Liver (tissue), 8 donors: ENCODE measurements at regions not wholly inside any gene's neighbourhood (a gene's known extent, or its start where the extent isn't known, plus 50 kb on each side); places are given as distances from the start of the nearest gene placed in this dataset.

Source experiments
- DNase-seq: peaks from one replicate; pipeline ENCODE4 v3.0.0-alpha.2; 2017; ENCODE audit warnings: low spot score
- H3K27ac ChIP-seq, 2 donors: one replicate each; pipeline ENCODE4 v1.7.0; 2013; ENCODE audit warnings: inconsistent platforms in 2 of 2, low read length in 2 of 2, control low read depth in 1 of 2, low read depth in 1 of 2, mild to moderate bottlenecking in 1 of 2
- H3K27me3 ChIP-seq, 4 donors: one replicate each; pipeline versions ENCODE4 v1.6.1 to v1.7.0; 2013; ENCODE audit warnings: low read length in 3 of 4, inconsistent platforms in 1 of 4, mild to moderate bottlenecking in 1 of 4, moderate library complexity in 1 of 4; ENCODE audit not compliant: control insufficient read depth in 4 of 4, insufficient read depth in 4 of 4
- H3K36me3 ChIP-seq, 4 donors: one replicate each; pipeline versions ENCODE4 v1.6.1 to v1.7.0; 2013; ENCODE audit warnings: low read length in 3 of 4, mild to moderate bottlenecking in 3 of 4, low read depth in 1 of 4, moderate library complexity in 1 of 4; ENCODE audit not compliant: control insufficient read depth in 4 of 4, insufficient read depth in 3 of 4
- H3K4me1 ChIP-seq, 4 donors: one replicate each; pipeline versions ENCODE4 v1.6.1 to v1.7.0; 2013; ENCODE audit warnings: low read length in 3 of 4, mild to moderate bottlenecking in 3 of 4, moderate library complexity in 1 of 4; ENCODE audit not compliant: control insufficient read depth in 4 of 4, insufficient read depth in 4 of 4
- H3K4me3 ChIP-seq, 3 donors: one replicate each; pipeline versions ENCODE4 v1.6.1 to v1.7.0; 2013; ENCODE audit warnings: low read length in 3 of 3, control low read depth in 1 of 3, low read depth in 1 of 3, mild to moderate bottlenecking in 1 of 3
- H3K9ac ChIP-seq, 2 donors: one replicate each; pipeline ENCODE4 v1.7.0; 2013; ENCODE audit warnings: low read length in 2 of 2, mild to moderate bottlenecking in 2 of 2, moderate library complexity in 2 of 2, control low read depth in 1 of 2, low read depth in 1 of 2
- H3K9me3 ChIP-seq, 4 donors: one replicate each; pipeline versions ENCODE4 v1.6.1 to v1.7.0; 2013; ENCODE audit warnings: low read length in 3 of 4; ENCODE audit not compliant: control insufficient read depth in 4 of 4
- EGR1 ChIP-seq, 2 donors: IDR thresholded peaks; 2 replicates each; pipeline ENCODE4 v1.6.1; 2016 to 2018; ENCODE audit warnings: antibody characterized with exemption in 2 of 2, low read depth in 2 of 2
- FOXA1 ChIP-seq: IDR thresholded peaks from 2 replicates; pipeline ENCODE4 v1.6.1; 2016; ENCODE audit warnings: antibody characterized with exemption
- FOXA2 ChIP-seq: IDR thresholded peaks from 2 replicates; pipeline ENCODE4 v1.6.1; 2016; ENCODE audit warnings: antibody characterized with exemption
- GABPA ChIP-seq, 2 donors: IDR thresholded peaks in 1 of 2; conservative IDR thresholded peaks in 1 of 2; 2 replicates each; pipeline ENCODE4 v1.6.1; 2016; ENCODE audit warnings: antibody characterized with exemption in 2 of 2, mild to moderate bottlenecking in 1 of 2, moderate library complexity in 1 of 2
- HNF4A ChIP-seq, 2 donors: conservative IDR thresholded peaks; 2 replicates each; pipeline ENCODE4 v1.6.1; 2016; ENCODE audit warnings: antibody characterized with exemption in 2 of 2, mild to moderate bottlenecking in 2 of 2
- HNF4G ChIP-seq: IDR thresholded peaks from 2 replicates; pipeline ENCODE4 v1.6.1; 2016; ENCODE audit warnings: antibody characterized with exemption
- JUND ChIP-seq, 2 donors: IDR thresholded peaks; 2 replicates each; pipeline ENCODE4 v1.6.1; 2016; ENCODE audit warnings: antibody characterized with exemption in 2 of 2
- NR2F2 ChIP-seq: IDR thresholded peaks from 2 replicates; pipeline ENCODE4 v1.6.1; 2016; ENCODE audit warnings: antibody characterized with exemption
- RAD21 ChIP-seq, 2 donors: IDR thresholded peaks; 2 replicates each; pipeline ENCODE4 v1.6.1; 2016; ENCODE audit warnings: antibody characterized with exemption in 2 of 2, mild to moderate bottlenecking in 2 of 2
- RXRA ChIP-seq, 2 donors: IDR thresholded peaks; 2 replicates each; pipeline ENCODE4 v1.6.1; 2017 to 2018; ENCODE audit warnings: antibody characterized with exemption in 2 of 2, mild to moderate bottlenecking in 1 of 2
- SP1 ChIP-seq: IDR thresholded peaks from 2 replicates; pipeline ENCODE4 v1.6.1; 2018; ENCODE audit warnings: antibody characterized with exemption, mild to moderate bottlenecking
- TAF1 ChIP-seq: conservative IDR thresholded peaks from 2 replicates; pipeline ENCODE4 v1.6.1; 2016; ENCODE audit warnings: antibody characterized with exemption, mild to moderate bottlenecking
- YY1 ChIP-seq: IDR thresholded peaks from 2 replicates; pipeline ENCODE4 v1.6.1; 2016; ENCODE audit warnings: antibody characterized with exemption, mild to moderate bottlenecking
- WGBS: extraction: QIAGEN DNeasy Blood & Tissue Kit; methylation state at CpG from one replicate; pipeline ENCODE4 v1.1.7; 2013; 5-methylcytosine and 5-hydroxymethylcytosine counted together
- TF ChIP-seq, protein P1 (sequence below): IDR thresholded peaks from 2 replicates; pipeline ENCODE4 v1.6.1; 2016; ENCODE audit warnings: antibody characterized with exemption
- TF ChIP-seq, protein P2 (sequence below): IDR thresholded peaks from 2 replicates; pipeline ENCODE4 v1.6.1; 2016; ENCODE audit warnings: antibody characterized with exemption, mild to moderate bottlenecking
- TF ChIP-seq, protein P3 (sequence below): IDR thresholded peaks from 2 replicates; pipeline ENCODE4 v1.6.1; 2016; ENCODE audit warnings: antibody characterized with exemption
- TF ChIP-seq, protein P4 (sequence below): fragments of 150-350 bp; IDR thresholded peaks from 2 replicates; pipeline ENCODE4 v1.5.1; 2017; ENCODE audit warnings: improper control_type of control experiment, low read depth, low read length; ENCODE audit not compliant: missing input control
- TF ChIP-seq, protein P5 (sequence below): IDR thresholded peaks from 2 replicates; pipeline ENCODE4 v1.6.1; 2016; ENCODE audit warnings: antibody characterized with exemption
- donor health status: healthy.
- donor health status: healthy.
- donor health status: healthy.
- donor health status: healthy.
- donor health status: healthy.

DNA sequence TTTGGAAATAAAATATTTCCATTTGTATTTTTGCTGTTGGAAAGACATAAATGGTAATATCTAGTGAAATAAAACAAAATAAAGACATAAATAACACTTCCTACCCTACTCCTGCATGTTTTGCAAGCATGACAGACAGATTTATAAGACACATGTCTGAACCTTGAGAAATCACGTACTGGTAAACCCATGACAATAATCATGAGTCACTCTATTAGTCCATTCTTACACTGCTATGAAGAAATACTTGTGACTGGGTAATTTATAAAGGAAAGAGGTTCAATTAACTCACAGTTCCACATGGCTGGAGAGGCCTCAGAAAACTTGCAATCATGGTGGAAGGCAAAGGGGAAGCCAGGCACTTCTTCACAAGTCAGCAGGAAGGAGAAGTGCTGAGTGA, 942.2 kb downstream of the REEP3 start:
- Histone ChIP-seq H3K9me3 (peaks cover 0 to 5% (median 2%) of the 10 kb centered on the region in 4 donors), H3K27ac (no peak overlapping the region), H3K9ac (no peak overlapping the region), H3K36me3 (no peaks in the 10 kb centered on the region), H3K4me3 (no peak overlapping the region), H3K4me1 (no peaks in the 10 kb centered on the region), H3K27me3 (no peaks in the 10 kb centered on the region)
- 81% methylated on average over 1 of the region's 1 CpG for WGBS
- no peak for TF ChIP-seq EGR1 (IDR thresholded peaks at IDR 0.05; ENCODE audit: low read depth in 2 of 2)
- TF ChIP-seq RAD21 (IDR thresholded peaks at IDR 0.05), result no peak
- TF ChIP-seq JUND (IDR thresholded peaks at IDR 0.05), result no peak
- TF ChIP-seq FOXA2, result no peak
- TF ChIP-seq HNF4A (conservative IDR thresholded peaks at IDR 0.05), result no peak
- no peak for TF ChIP-seq RXRA (IDR thresholded peaks at IDR 0.05)
- TF ChIP-seq, protein P1, sequence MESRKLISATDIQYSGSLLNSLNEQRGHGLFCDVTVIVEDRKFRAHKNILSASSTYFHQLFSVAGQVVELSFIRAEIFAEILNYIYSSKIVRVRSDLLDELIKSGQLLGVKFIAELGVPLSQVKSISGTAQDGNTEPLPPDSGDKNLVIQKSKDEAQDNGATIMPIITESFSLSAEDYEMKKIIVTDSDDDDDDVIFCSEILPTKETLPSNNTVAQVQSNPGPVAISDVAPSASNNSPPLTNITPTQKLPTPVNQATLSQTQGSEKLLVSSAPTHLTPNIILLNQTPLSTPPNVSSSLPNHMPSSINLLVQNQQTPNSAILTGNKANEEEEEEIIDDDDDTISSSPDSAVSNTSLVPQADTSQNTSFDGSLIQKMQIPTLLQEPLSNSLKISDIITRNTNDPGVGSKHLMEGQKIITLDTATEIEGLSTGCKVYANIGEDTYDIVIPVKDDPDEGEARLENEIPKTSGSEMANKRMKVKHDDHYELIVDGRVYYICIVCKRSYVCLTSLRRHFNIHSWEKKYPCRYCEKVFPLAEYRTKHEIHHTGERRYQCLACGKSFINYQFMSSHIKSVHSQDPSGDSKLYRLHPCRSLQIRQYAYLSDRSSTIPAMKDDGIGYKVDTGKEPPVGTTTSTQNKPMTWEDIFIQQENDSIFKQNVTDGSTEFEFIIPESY, result no peak
- TF ChIP-seq YY1, result no peak
- TF ChIP-seq, protein P2, sequence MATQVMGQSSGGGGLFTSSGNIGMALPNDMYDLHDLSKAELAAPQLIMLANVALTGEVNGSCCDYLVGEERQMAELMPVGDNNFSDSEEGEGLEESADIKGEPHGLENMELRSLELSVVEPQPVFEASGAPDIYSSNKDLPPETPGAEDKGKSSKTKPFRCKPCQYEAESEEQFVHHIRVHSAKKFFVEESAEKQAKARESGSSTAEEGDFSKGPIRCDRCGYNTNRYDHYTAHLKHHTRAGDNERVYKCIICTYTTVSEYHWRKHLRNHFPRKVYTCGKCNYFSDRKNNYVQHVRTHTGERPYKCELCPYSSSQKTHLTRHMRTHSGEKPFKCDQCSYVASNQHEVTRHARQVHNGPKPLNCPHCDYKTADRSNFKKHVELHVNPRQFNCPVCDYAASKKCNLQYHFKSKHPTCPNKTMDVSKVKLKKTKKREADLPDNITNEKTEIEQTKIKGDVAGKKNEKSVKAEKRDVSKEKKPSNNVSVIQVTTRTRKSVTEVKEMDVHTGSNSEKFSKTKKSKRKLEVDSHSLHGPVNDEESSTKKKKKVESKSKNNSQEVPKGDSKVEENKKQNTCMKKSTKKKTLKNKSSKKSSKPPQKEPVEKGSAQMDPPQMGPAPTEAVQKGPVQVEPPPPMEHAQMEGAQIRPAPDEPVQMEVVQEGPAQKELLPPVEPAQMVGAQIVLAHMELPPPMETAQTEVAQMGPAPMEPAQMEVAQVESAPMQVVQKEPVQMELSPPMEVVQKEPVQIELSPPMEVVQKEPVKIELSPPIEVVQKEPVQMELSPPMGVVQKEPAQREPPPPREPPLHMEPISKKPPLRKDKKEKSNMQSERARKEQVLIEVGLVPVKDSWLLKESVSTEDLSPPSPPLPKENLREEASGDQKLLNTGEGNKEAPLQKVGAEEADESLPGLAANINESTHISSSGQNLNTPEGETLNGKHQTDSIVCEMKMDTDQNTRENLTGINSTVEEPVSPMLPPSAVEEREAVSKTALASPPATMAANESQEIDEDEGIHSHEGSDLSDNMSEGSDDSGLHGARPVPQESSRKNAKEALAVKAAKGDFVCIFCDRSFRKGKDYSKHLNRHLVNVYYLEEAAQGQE, result no peak
- TF ChIP-seq, protein P3, sequence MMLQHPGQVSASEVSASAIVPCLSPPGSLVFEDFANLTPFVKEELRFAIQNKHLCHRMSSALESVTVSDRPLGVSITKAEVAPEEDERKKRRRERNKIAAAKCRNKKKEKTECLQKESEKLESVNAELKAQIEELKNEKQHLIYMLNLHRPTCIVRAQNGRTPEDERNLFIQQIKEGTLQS, result no peak
- TF ChIP-seq, protein P4, sequence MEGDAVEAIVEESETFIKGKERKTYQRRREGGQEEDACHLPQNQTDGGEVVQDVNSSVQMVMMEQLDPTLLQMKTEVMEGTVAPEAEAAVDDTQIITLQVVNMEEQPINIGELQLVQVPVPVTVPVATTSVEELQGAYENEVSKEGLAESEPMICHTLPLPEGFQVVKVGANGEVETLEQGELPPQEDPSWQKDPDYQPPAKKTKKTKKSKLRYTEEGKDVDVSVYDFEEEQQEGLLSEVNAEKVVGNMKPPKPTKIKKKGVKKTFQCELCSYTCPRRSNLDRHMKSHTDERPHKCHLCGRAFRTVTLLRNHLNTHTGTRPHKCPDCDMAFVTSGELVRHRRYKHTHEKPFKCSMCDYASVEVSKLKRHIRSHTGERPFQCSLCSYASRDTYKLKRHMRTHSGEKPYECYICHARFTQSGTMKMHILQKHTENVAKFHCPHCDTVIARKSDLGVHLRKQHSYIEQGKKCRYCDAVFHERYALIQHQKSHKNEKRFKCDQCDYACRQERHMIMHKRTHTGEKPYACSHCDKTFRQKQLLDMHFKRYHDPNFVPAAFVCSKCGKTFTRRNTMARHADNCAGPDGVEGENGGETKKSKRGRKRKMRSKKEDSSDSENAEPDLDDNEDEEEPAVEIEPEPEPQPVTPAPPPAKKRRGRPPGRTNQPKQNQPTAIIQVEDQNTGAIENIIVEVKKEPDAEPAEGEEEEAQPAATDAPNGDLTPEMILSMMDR, result no peak
- TF ChIP-seq, protein P5, sequence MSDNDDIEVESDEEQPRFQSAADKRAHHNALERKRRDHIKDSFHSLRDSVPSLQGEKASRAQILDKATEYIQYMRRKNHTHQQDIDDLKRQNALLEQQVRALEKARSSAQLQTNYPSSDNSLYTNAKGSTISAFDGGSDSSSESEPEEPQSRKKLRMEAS, result no peak
- TF ChIP-seq HNF4G, result no peak
- TF ChIP-seq GABPA (IDR thresholded peaks at IDR 0.05 in 1 of 2, conservative IDR thresholded peaks at IDR 0.05 in 1 of 2), result no peak
- TF ChIP-seq SP1, result no peak
- TF ChIP-seq TAF1, result no peak
- TF ChIP-seq NR2F2, result no peak
- TF ChIP-seq FOXA1, result no peak
- no peak for DNase-seq

DNA sequence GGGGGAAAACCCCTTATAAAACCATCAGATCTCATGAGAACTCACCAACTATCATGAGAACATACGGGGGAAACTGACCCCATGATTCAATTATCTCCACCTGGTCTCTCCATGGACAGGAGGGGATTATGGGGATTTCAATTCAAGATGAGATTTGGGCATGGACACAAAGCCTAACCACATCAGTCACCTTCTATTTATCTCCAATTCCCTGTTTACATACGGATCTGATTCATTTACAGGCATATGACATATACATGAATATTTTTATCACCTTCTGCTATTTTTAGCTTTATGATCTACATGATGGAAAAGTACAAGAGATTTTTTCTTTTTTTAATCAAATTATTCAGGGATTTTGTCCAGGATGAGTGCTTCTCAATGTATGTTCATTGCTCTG, 944.5 kb downstream of the REEP3 start:
- no peak for DNase-seq
- no peak overlapping the region for H3K4me3 ChIP-seq
- H3K27ac ChIP-seq, result no peak overlapping the region
- no peaks in the 10 kb centered on the region for H3K4me1 ChIP-seq
- peaks cover 0 to 5% (median 2%) of the 10 kb centered on the region in 4 donors for H3K9me3 ChIP-seq
- 67% methylated on average over 2 of the region's 2 CpGs for WGBS
- H3K36me3 ChIP-seq, result no peaks in the 10 kb centered on the region
- no peaks in the 10 kb centered on the region for H3K27me3 ChIP-seq
- H3K9ac ChIP-seq, result no peak overlapping the region
- TF ChIP-seq TAF1, result no peak
- TF ChIP-seq FOXA2, result no peak
- TF ChIP-seq JUND (IDR thresholded peaks at IDR 0.05), result no peak
- TF ChIP-seq, protein P5, result no peak
- TF ChIP-seq, protein P1, result no peak
- TF ChIP-seq, protein P2, result no peak
- TF ChIP-seq FOXA1, result no peak
- TF ChIP-seq HNF4G, result no peak
- TF ChIP-seq HNF4A (conservative IDR thresholded peaks at IDR 0.05), result no peak
- no peak for TF ChIP-seq NR2F2
